SK-N-MC (cell line): ENCODE measurements at regions not wholly inside any gene's neighbourhood (a gene's known extent, or its start where the extent isn't known, plus 50 kb on each side); places are given as distances from the start of the nearest gene placed in this dataset.

Experiments used
- EZH2 ChIP-seq: fragments of 200-600 bp; sonication (generic); IDR thresholded peaks from one replicate; pipeline ENCODE4 v1.6.1; 2017; ENCODE audit warnings: antibody characterized with exemption
- POLR2AphosphoS5 ChIP-seq: IDR thresholded peaks from 2 replicates; pipeline ENCODE4 v1.6.1; 2012; ENCODE audit warnings: mild to moderate bottlenecking, low read depth, low read length, borderline replicate concordance

DNA sequence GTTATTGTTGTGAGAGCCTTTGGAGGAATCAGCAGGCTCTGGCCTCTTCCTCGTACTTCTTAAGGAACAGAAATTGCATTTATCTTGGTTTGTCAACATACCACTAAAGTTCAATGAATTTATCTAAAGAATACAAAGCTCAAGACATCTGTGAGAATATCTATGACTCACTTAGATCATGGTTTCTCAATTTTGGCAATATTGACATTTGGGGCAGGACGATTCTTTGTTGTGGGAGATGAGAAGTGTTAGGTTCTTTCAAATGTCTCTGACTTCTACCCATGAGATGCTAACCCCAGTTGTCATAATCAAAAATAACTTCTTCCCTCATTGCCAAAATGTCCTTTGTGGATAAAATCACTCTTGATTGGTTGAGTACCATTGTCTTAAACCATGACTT lies 1190.3 kb downstream of the GALC start:
- TF ChIP-seq EZH2 = no peak
- TF ChIP-seq POLR2AphosphoS5 = no peak
